ENCODE measurements at regions not wholly inside any gene's neighbourhood (a gene's known extent, or its start where the extent isn't known, plus 50 kb on each side); places are given as distances from the start of the nearest gene placed in this dataset.

DNA sequence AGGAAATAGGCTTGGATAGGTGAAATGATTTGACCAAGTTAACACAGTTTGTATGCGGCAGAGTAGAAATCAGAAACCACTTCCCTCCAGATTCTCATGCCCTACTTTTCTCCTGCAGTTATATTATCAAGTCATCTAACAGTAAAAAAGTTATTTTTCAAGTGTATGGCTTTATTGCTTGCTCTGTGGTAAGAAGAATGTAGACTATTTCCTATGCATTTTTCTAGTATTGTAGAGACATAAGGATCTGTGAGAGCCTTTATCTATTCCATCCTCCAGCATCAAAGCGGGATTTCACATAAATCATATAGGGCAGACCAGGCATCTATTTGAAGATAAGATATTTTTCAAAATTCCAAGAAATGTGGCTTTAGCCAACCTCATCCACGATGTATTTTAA is 208.5 kb downstream of the TTLL7 start:
- Histone ChIP-seq H3K9me3 (no peaks in the 10 kb centered on the region), H3K27me3 (no peaks in the 10 kb centered on the region), H3K36me3 (no peaks in the 10 kb centered on the region), H3K4me3 (no peak overlapping the region), H3K27ac (no peak overlapping the region), H3K4me1 (no peaks in the 10 kb centered on the region)
- DNase-seq (no peak), ATAC-seq (no peak)
- TF ChIP-seq, protein P1, sequence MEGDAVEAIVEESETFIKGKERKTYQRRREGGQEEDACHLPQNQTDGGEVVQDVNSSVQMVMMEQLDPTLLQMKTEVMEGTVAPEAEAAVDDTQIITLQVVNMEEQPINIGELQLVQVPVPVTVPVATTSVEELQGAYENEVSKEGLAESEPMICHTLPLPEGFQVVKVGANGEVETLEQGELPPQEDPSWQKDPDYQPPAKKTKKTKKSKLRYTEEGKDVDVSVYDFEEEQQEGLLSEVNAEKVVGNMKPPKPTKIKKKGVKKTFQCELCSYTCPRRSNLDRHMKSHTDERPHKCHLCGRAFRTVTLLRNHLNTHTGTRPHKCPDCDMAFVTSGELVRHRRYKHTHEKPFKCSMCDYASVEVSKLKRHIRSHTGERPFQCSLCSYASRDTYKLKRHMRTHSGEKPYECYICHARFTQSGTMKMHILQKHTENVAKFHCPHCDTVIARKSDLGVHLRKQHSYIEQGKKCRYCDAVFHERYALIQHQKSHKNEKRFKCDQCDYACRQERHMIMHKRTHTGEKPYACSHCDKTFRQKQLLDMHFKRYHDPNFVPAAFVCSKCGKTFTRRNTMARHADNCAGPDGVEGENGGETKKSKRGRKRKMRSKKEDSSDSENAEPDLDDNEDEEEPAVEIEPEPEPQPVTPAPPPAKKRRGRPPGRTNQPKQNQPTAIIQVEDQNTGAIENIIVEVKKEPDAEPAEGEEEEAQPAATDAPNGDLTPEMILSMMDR (IDR thresholded peaks at IDR 0.05 in 4 of 5, conservative IDR thresholded peaks at IDR 0.05 in 1 of 5): no peak
- TF ChIP-seq POLR2A (IDR thresholded peaks at IDR 0.05): no peak
- intact Hi-C loops (cut with DNase I; ENCODE audit: low total_unique reads) (no loop called here), in situ Hi-C loops (cut with MboI; ENCODE audit: low sequenced_read_pairs in 4 of 4) (no loop called here)

DNA sequence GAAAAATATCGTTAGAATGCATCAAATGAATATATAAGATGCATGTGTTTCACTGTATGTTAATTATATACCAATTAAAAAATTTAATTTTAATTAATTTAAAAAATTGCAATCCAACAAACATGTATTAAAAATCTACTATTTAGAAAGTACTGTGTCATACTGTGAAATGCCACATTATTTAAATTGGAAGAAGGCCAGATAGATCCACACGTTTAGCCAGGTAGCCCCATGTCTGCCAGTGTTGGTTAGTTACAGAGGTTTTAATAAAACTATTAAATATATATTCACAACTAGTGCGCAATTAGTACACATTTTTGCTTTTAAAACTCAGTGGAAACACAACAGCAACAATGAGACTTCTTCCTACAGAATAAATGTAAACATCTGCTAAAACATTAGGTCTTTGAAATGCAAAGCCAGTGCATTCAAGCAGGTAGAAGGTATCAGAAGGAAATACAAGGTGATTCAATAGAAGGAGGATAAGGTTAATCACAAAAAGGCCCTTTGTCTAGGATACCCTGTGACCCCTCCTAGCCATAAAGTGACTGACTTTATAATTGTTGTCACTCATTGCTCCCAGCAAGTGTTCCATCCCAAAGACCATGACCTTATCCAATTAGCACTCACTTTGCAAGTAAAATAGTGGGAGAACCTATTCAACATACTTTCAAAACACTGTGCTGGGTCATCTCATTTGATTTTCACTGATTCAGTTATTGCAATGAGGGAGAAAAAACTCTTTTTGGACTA is 211.5 kb downstream of the TTLL7 start:
- in situ Hi-C loops (cut with MboI; ENCODE audit: low sequenced_read_pairs in 4 of 4): no loop called here
- Histone ChIP-seq H3K4me3 (no peak overlapping the region), H3K27ac (no peak overlapping the region), H3K27me3 (no peaks in the 10 kb centered on the region), H3K9me3 (no peaks in the 10 kb centered on the region), H3K4me1 (no peaks in the 10 kb centered on the region), H3K36me3 (no peaks in the 10 kb centered on the region)
- no peak for TF ChIP-seq POLR2A (IDR thresholded peaks at IDR 0.05)
- TF ChIP-seq, protein P1 (IDR thresholded peaks at IDR 0.05 in 4 of 5, conservative IDR thresholded peaks at IDR 0.05 in 1 of 5): no peak
- intact Hi-C loops (cut with DNase I; ENCODE audit: low total_unique reads): no loop called here
- ATAC-seq (no peak), DNase-seq (no peak)

DNA sequence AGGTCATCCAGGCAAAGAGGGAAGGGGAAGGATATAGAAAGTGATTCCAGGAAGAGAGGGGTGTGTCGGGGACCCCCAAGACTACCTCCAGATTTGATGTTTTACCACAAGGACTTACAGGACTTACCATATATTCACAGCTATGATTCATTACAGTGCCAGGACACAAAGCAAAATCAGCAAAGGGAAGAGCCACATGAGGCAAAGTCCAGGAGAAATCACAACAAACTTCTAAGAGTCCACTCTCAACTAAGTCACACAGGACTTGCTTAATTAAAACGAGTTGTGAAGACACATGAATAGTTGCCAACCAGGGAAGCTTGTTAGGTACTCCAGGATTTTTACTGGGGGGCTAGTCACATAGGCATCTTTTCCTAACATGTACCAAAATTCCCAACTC is 217.3 kb downstream of the TTLL7 start:
- Histone ChIP-seq H3K9me3 (no peaks in the 10 kb centered on the region), H3K27me3 (no peaks in the 10 kb centered on the region), H3K4me3 (no peak overlapping the region), H3K4me1 (no peaks in the 10 kb centered on the region), H3K27ac (no peak overlapping the region), H3K36me3 (no peaks in the 10 kb centered on the region)
- ATAC-seq (no peak), DNase-seq (no peak)
- TF ChIP-seq, protein P1 (IDR thresholded peaks at IDR 0.05 in 4 of 5, conservative IDR thresholded peaks at IDR 0.05 in 1 of 5): no peak
- TF ChIP-seq POLR2A (IDR thresholded peaks at IDR 0.05): no peak
- intact Hi-C loops (cut with DNase I; ENCODE audit: low total_unique reads): no loop called here
- in situ Hi-C loops (cut with MboI; ENCODE audit: low sequenced_read_pairs in 4 of 4): no loop called here

DNA sequence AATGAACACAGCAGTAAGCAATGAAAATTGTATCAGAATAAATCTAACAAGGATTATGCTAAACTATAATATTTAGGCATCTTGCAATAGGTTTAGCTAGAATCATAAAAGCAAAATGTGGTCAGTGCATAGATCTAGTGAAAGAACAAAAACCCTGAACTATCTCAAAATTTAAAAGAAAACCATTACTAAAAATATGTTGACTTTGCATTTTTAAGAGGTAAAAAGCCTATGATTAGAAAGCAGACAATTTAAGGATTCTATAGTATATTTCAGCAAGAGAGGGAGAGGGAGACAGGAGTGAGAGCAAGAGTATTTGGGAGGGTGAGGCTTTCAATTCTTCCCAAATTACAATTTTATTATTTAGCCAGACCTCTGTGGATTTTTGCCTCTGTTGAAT is 219.4 kb downstream of the TTLL7 start:
- ATAC-seq (no peak), DNase-seq (no peak)
- in situ Hi-C loops (cut with MboI; ENCODE audit: low sequenced_read_pairs in 4 of 4) (no loop called here), intact Hi-C loops (cut with DNase I; ENCODE audit: low total_unique reads) (no loop called here)
- Histone ChIP-seq H3K27ac (no peak overlapping the region), H3K4me3 (no peak overlapping the region), H3K9me3 (no peaks in the 10 kb centered on the region), H3K4me1 (no peaks in the 10 kb centered on the region), H3K27me3 (no peaks in the 10 kb centered on the region), H3K36me3 (no peaks in the 10 kb centered on the region)
- no peak for TF ChIP-seq POLR2A (IDR thresholded peaks at IDR 0.05)
- TF ChIP-seq, protein P1 (IDR thresholded peaks at IDR 0.05 in 4 of 5, conservative IDR thresholded peaks at IDR 0.05 in 1 of 5): no peak

DNA sequence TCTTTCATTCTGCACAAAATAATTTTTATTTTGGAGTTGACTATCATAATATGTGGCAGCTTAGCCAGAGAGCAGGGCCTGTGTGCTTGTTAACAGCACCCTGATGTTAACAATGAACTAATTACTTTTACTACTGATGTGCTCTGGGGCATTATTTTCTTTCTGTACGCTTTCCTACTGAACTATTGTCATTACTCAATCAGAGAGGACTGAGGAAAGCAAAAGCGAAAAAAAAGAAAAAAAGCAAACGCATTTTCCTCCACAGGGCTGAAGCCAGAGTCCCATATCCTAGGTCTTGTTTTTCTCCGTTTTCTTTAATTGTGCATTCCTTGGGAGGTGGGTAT is 221.2 kb downstream of the TTLL7 start:
- Histone ChIP-seq H3K27ac (no peak overlapping the region), H3K27me3 (no peaks in the 10 kb centered on the region), H3K4me3 (no peak overlapping the region), H3K9me3 (no peaks in the 10 kb centered on the region), H3K4me1 (no peaks in the 10 kb centered on the region), H3K36me3 (no peaks in the 10 kb centered on the region)
- in situ Hi-C loops (cut with MboI; ENCODE audit: low sequenced_read_pairs in 4 of 4): no loop called here
- no peak for TF ChIP-seq POLR2A (IDR thresholded peaks at IDR 0.05)
- TF ChIP-seq, protein P1 (IDR thresholded peaks at IDR 0.05 in 4 of 5, conservative IDR thresholded peaks at IDR 0.05 in 1 of 5): no peak
- ATAC-seq (no peak), DNase-seq (no peak)
- intact Hi-C loops (cut with DNase I; ENCODE audit: low total_unique reads): no loop called here

Measured in gastrocnemius medialis (tissue), 4 donors.